B cell (primary cell): ENCODE measurements at regions not wholly inside any gene's neighbourhood (a gene's known extent, or its start where the extent isn't known, plus 50 kb on each side); places are given as distances from the start of the nearest gene placed in this dataset.

Experiments
- ATAC-seq: fragments of 200-7000 bp; cut with Tn5 transposase; one replicate; pipeline ENCODE4 v1.10.0; 2021; ENCODE audit warnings: low read depth, mild to moderate bottlenecking, moderate number of reproducible peaks, moderate library complexity
- CTCF ChIA-PET: fragments of 350-600 bp; sonication (Branson Sonifier 250); formaldehyde crosslinking; loops from one replicate; lab custom pipeline; 2021; ENCODE audit warnings: antibody characterized with exemption, inconsistent platforms; lab: Charles Lee
- POLR2A ChIA-PET: fragments of 350-600 bp; sonication (Branson Sonifier 250); formaldehyde crosslinking; loops from one replicate; lab custom pipeline; 2021; ENCODE audit warnings: antibody characterized with exemption; lab: Charles Lee
- DNase-seq: peaks from one replicate; pipeline ENCODE4 v3.0.0; 2013
- H2AFZ ChIP-seq: 2 replicates; pipeline ENCODE4 v1.6.1; 2012; ENCODE audit warnings: mild to moderate bottlenecking, low read depth, low read length; ENCODE audit not compliant: insufficient read depth, poor library complexity, severe bottlenecking
- H3K27ac ChIP-seq, 2 donors: 1 replicate in 1 of 2; 2 replicates in 1 of 2; pipeline ENCODE4 v1.5.1; 2012 to 2013; ENCODE audit warnings: low read length in 2 of 2, mild to moderate bottlenecking in 2 of 2, moderate library complexity in 1 of 2
- H3K27me3 ChIP-seq, 4 experiments: fragments of 200-600 bp in 1 of 4; sonication (generic) in 1 of 4; replicated peaks in 1 of 4; 1 replicate in 2 of 4; 2 replicates in 2 of 4; pipeline versions ENCODE4 v1.6.1 to v1.7.0; 2013 to 2016; ENCODE audit warnings: low read length in 3 of 4, mild to moderate bottlenecking in 2 of 4, mixed read lengths in 1 of 4, moderate library complexity in 1 of 4; ENCODE audit not compliant: insufficient read depth in 4 of 4, control insufficient read depth in 3 of 4; ENCODE audit errors: control extremely low read depth in 1 of 4
- H3K36me3 ChIP-seq, 2 experiments: replicated peaks in 1 of 2; 1 replicate in 1 of 2; 2 replicates in 1 of 2; pipeline versions ENCODE4 v1.6.1 to v1.7.1; 2013; ENCODE audit warnings: low read length in 1 of 2; ENCODE audit not compliant: insufficient read depth in 2 of 2, control insufficient read depth in 1 of 2; ENCODE audit errors: control extremely low read depth in 1 of 2, extremely low read depth in 1 of 2
- H3K4me1 ChIP-seq, 2 donors: fragments of 200-600 bp in 1 of 2; sonication (generic) in 1 of 2; 1 replicate in 1 of 2; 2 replicates in 1 of 2; pipeline versions ENCODE4 v1.5.1 to v1.6.1; 2013 to 2017; ENCODE audit warnings: low read length in 2 of 2; ENCODE audit not compliant: control insufficient read depth in 2 of 2, insufficient read depth in 2 of 2
- H3K4me2 ChIP-seq: replicated peaks from 2 replicates; pipeline ENCODE3; 2012; ENCODE audit warnings: mild to moderate bottlenecking, low read depth, low read length; ENCODE audit not compliant: poor library complexity, severe bottlenecking
- H3K4me3 ChIP-seq, 5 experiments: fragments of 200-600 bp in 1 of 5; sonication (generic) in 1 of 5; 1 replicate in 3 of 5; 2 replicates in 2 of 5; pipeline versions ENCODE4 v1.5.1 to v1.7.0; 2011 to 2016; ENCODE audit warnings: low read length in 4 of 5, mild to moderate bottlenecking in 4 of 5, low read depth in 2 of 5, control low read depth in 1 of 5, moderate library complexity in 1 of 5; ENCODE audit not compliant: insufficient read depth in 1 of 5; ENCODE audit errors: control extremely low read depth in 1 of 5, extremely low read depth in 1 of 5
- H3K79me2 ChIP-seq: fragments of 200-600 bp; sonication (generic); one replicate; pipeline ENCODE4 v1.6.0; 2016; ENCODE audit warnings: low read length; ENCODE audit not compliant: control insufficient read depth, insufficient read depth
- H3K9ac ChIP-seq: fragments of 200-600 bp; sonication (generic); 2 replicates; pipeline ENCODE4 v1.6.1; 2017; ENCODE audit warnings: mild to moderate bottlenecking, low read length, moderate library complexity
- H3K9me3 ChIP-seq, 3 donors: one replicate each; pipeline versions ENCODE4 v1.6.1 to v1.7.1; 2013; ENCODE audit warnings: low read length in 2 of 3; ENCODE audit not compliant: control insufficient read depth in 2 of 3, insufficient read depth in 1 of 3; ENCODE audit errors: control extremely low read depth in 1 of 3
- H4K20me1 ChIP-seq: 2 replicates; pipeline ENCODE4 v1.6.0; 2012; ENCODE audit warnings: mild to moderate bottlenecking, low read length; ENCODE audit not compliant: insufficient read depth, control insufficient read depth, poor library complexity, severe bottlenecking
- H3K27ac Mint-ChIP-seq: one replicate; pipeline ENCODE4 v1.8.0; 2021; ENCODE audit warnings: mixed read lengths
- H3K27me3 Mint-ChIP-seq: one replicate; pipeline ENCODE4 v1.8.0; 2021; ENCODE audit warnings: mixed read lengths
- H3K4me1 Mint-ChIP-seq: one replicate; pipeline ENCODE4 v1.8.0; 2021; ENCODE audit warnings: mixed read lengths
- H3K4me3 Mint-ChIP-seq: one replicate; pipeline ENCODE4 v1.8.0; 2021; ENCODE audit warnings: mixed read lengths
- H3K9me3 Mint-ChIP-seq: one replicate; pipeline ENCODE4 v1.8.0; 2022; ENCODE audit warnings: mixed read lengths; ENCODE audit not compliant: insufficient read depth
- CTCF ChIP-seq: fragments of 200-600 bp; IDR thresholded peaks from one replicate; pipeline ENCODE4 v1.8.0; 2022; ENCODE audit warnings: antibody characterized with exemption, mild to moderate bottlenecking
- EZH2 ChIP-seq: IDR thresholded peaks from 2 replicates; pipeline ENCODE4 v1.6.1; 2012; ENCODE audit warnings: borderline replicate concordance, low read depth, mild to moderate bottlenecking, moderate library complexity, low read length; ENCODE audit not compliant: insufficient read depth, poor library complexity, severe bottlenecking
- WGBS: methylation state at CpG from one replicate; pipeline ENCODE4 v1.1.5; 2013; ENCODE audit warnings: missing lambda C conversion rate; ENCODE audit not compliant: insufficient coverage; 5-methylcytosine and 5-hydroxymethylcytosine counted together
- intact Hi-C: fragments of 100-400 bp; cut with micrococcal nuclease; formaldehyde crosslinking; loops from one replicate; pipeline ENCODE4 v1.10.0; 2022

GRCh38 chrX:22538580-22538979 is 265.9 kb downstream of the CBLL2 start:
- TF ChIP-seq EZH2 = no peak
- no peak for TF ChIP-seq CTCF
- Mint-ChIP-seq H3K4me3 (no peak overlapping the region), H3K27me3 (no peaks in the 10 kb centered on the region), H3K27ac (no peak overlapping the region), H3K4me1 (peaks cover 4% of the 10 kb centered on the region), H3K9me3 (no peaks in the 10 kb centered on the region)
- Histone ChIP-seq H3K9me3 (no peaks in the 10 kb centered on the region), H3K27ac (no peak overlapping the region), H3K79me2 (no peaks in the 10 kb centered on the region), H3K36me3 (no peaks in the 10 kb centered on the region), H3K4me1 (no peaks in the 10 kb centered on the region), H3K4me3 (no peak overlapping the region), H4K20me1 (no peaks in the 10 kb centered on the region), H2AFZ (no peak overlapping the region), H3K27me3 (no peaks in the 10 kb centered on the region), H3K9ac (no peak overlapping the region), H3K4me2 (no peak overlapping the region)
- no peak for DNase-seq
- CTCF ChIA-PET = no interaction called here
- POLR2A ChIA-PET = no interaction called here
- WGBS = 100% methylated on average over 3 of the region's 4 CpGs
- intact Hi-C loops = loop anchor here (10.0 kb wide), 1 partner anchor 404 kb away; no protein-coding TSS in a partner anchor
- no peak for ATAC-seq

GRCh38 chrX:22541926-22542325 is 269.2 kb downstream of the CBLL2 start:
- Histone ChIP-seq H3K27ac (no peak overlapping the region), H3K36me3 (no peaks in the 10 kb centered on the region), H3K4me1 (no peaks in the 10 kb centered on the region), H3K4me3 (no peak overlapping the region), H3K9me3 (no peaks in the 10 kb centered on the region), H3K4me2 (no peak overlapping the region), H3K27me3 (no peaks in the 10 kb centered on the region), H2AFZ (no peak overlapping the region), H4K20me1 (no peaks in the 10 kb centered on the region), H3K79me2 (no peaks in the 10 kb centered on the region), H3K9ac (no peak overlapping the region)
- intact Hi-C loops = no loop called here
- Mint-ChIP-seq H3K9me3 (no peaks in the 10 kb centered on the region), H3K4me3 (no peak overlapping the region), H3K27me3 (no peaks in the 10 kb centered on the region), H3K4me1 (no peaks in the 10 kb centered on the region), H3K27ac (no peak overlapping the region)
- CTCF ChIA-PET = no interaction called here
- ATAC-seq (no peak), DNase-seq (no peak)
- WGBS = 88% methylated on average over 5 of the region's 5 CpGs
- no peak for TF ChIP-seq EZH2
- TF ChIP-seq CTCF = no peak
- POLR2A ChIA-PET = no interaction called here
